Skeletal muscle tissue (tissue), 3 donors: ENCODE measurements at regions not wholly inside any gene's neighbourhood (a gene's known extent, or its start where the extent isn't known, plus 50 kb on each side); places are given as distances from the start of the nearest gene placed in this dataset.

Experiments used
- H3K27ac ChIP-seq: one replicate; pipeline ENCODE4 v1.7.0; 2013; ENCODE audit warnings: mild to moderate bottlenecking, low read depth, low read length, inconsistent platforms
- H3K27me3 ChIP-seq, 3 donors: one replicate each; pipeline ENCODE4 v1.7.0; 2013; ENCODE audit warnings: low read length in 3 of 3; ENCODE audit not compliant: control insufficient read depth in 3 of 3, insufficient read depth in 3 of 3
- H3K36me3 ChIP-seq, 3 donors: one replicate each; pipeline ENCODE4 v1.7.0; 2013; ENCODE audit warnings: low read length in 3 of 3; ENCODE audit not compliant: control insufficient read depth in 3 of 3, insufficient read depth in 3 of 3
- H3K4me1 ChIP-seq, 3 donors: one replicate each; pipeline ENCODE4 v1.7.0; 2013; ENCODE audit warnings: low read length in 3 of 3, mild to moderate bottlenecking in 3 of 3; ENCODE audit not compliant: control insufficient read depth in 3 of 3, insufficient read depth in 3 of 3
- H3K4me3 ChIP-seq, 3 donors: one replicate each; pipeline ENCODE4 v1.7.0; 2013; ENCODE audit warnings: low read length in 3 of 3
- H3K9ac ChIP-seq, 3 donors: one replicate each; pipeline ENCODE4 v1.7.0; 2013; ENCODE audit warnings: low read length in 3 of 3, mild to moderate bottlenecking in 3 of 3, moderate library complexity in 2 of 3, low read depth in 1 of 3
- H3K9me3 ChIP-seq, 3 donors: one replicate each; pipeline ENCODE4 v1.7.0; 2013; ENCODE audit warnings: low read length in 3 of 3; ENCODE audit not compliant: control insufficient read depth in 3 of 3
- donor health status: Osteomylitis.

GRCh38 chr14:82740547-82740946, 1206.9 kb upstream of the SEL1L start:
- no peak overlapping the region for H3K27ac ChIP-seq
- no peaks in the 10 kb centered on the region for H3K36me3 ChIP-seq
- no peaks in the 10 kb centered on the region for H3K4me1 ChIP-seq
- no peaks in the 10 kb centered on the region for H3K27me3 ChIP-seq
- no peak overlapping the region for H3K4me3 ChIP-seq
- H3K9me3 ChIP-seq = no peaks in the 10 kb centered on the region
- no peak overlapping the region for H3K9ac ChIP-seq

- H3K9ac ChIP-seq = no peak overlapping the region
- H3K4me1 ChIP-seq = no peaks in the 10 kb centered on the region
- no peaks in the 10 kb centered on the region for H3K36me3 ChIP-seq
- H3K4me3 ChIP-seq = no peak overlapping the region
- H3K27me3 ChIP-seq = no peaks in the 10 kb centered on the region
- H3K27ac ChIP-seq = no peak overlapping the region
- H3K9me3 ChIP-seq = no peaks in the 10 kb centered on the region
Measured at GRCh38 chr14:82755476-82755875, 1221.8 kb upstream of the SEL1L start.

GRCh38 chr14:82755923-82756322, 1222.3 kb upstream of the SEL1L start:
- H3K9ac ChIP-seq = no peak overlapping the region
- H3K36me3 ChIP-seq = no peaks in the 10 kb centered on the region
- no peaks in the 10 kb centered on the region for H3K27me3 ChIP-seq
- H3K9me3 ChIP-seq = no peaks in the 10 kb centered on the region
- no peaks in the 10 kb centered on the region for H3K4me1 ChIP-seq
- H3K27ac ChIP-seq = no peak overlapping the region
- H3K4me3 ChIP-seq = no peak overlapping the region

- Histone ChIP-seq H3K4me1 (no peaks in the 10 kb centered on the region), H3K9me3 (no peaks in the 10 kb centered on the region), H3K9ac (no peak overlapping the region), H3K36me3 (no peaks in the 10 kb centered on the region), H3K27ac (no peak overlapping the region), H3K27me3 (no peaks in the 10 kb centered on the region), H3K4me3 (no peak overlapping the region)
Measured at GRCh38 chr14:82757776-82758175, 1224.1 kb upstream of the SEL1L start.

GRCh38 chr14:82759656-82760055, 1226.0 kb upstream of the SEL1L start:
- H3K36me3 ChIP-seq = no peaks in the 10 kb centered on the region
- no peaks in the 10 kb centered on the region for H3K27me3 ChIP-seq
- H3K9ac ChIP-seq = no peak overlapping the region
- H3K4me3 ChIP-seq = no peak overlapping the region
- no peak overlapping the region for H3K27ac ChIP-seq
- H3K9me3 ChIP-seq = no peaks in the 10 kb centered on the region
- no peaks in the 10 kb centered on the region for H3K4me1 ChIP-seq

GRCh38 chr14:82766123-82766522, 1232.5 kb upstream of the SEL1L start:
- no peaks in the 10 kb centered on the region for H3K36me3 ChIP-seq
- no peak overlapping the region for H3K27ac ChIP-seq
- H3K9me3 ChIP-seq = no peaks in the 10 kb centered on the region
- H3K9ac ChIP-seq = no peak overlapping the region
- H3K4me3 ChIP-seq = no peak overlapping the region
- H3K4me1 ChIP-seq = no peaks in the 10 kb centered on the region
- H3K27me3 ChIP-seq = no peaks in the 10 kb centered on the region

- H3K36me3 ChIP-seq = no peaks in the 10 kb centered on the region
- H3K27me3 ChIP-seq = no peaks in the 10 kb centered on the region
- no peak overlapping the region for H3K4me3 ChIP-seq
- H3K4me1 ChIP-seq = no peaks in the 10 kb centered on the region
- no peak overlapping the region for H3K9ac ChIP-seq
- no peak overlapping the region for H3K27ac ChIP-seq
- no peaks in the 10 kb centered on the region for H3K9me3 ChIP-seq
Measured at GRCh38 chr14:82766996-82767395, 1233.3 kb upstream of the SEL1L start.

GRCh38 chr14:82776958-82777357, 1243.3 kb upstream of the SEL1L start:
- H3K9ac ChIP-seq = no peak overlapping the region
- H3K4me1 ChIP-seq = no peaks in the 10 kb centered on the region
- H3K36me3 ChIP-seq = no peaks in the 10 kb centered on the region
- no peak overlapping the region for H3K4me3 ChIP-seq
- H3K27me3 ChIP-seq = no peaks in the 10 kb centered on the region
- H3K27ac ChIP-seq = no peak overlapping the region
- H3K9me3 ChIP-seq = no peaks in the 10 kb centered on the region

GRCh38 chr14:82778008-82778590, 1244.4 kb upstream of the SEL1L start:
- Histone ChIP-seq H3K27me3 (no peaks in the 10 kb centered on the region), H3K4me3 (no peak overlapping the region), H3K27ac (no peak overlapping the region), H3K9ac (no peak overlapping the region), H3K36me3 (no peaks in the 10 kb centered on the region), H3K9me3 (no peaks in the 10 kb centered on the region), H3K4me1 (no peaks in the 10 kb centered on the region)

GRCh38 chr14:82778601-82779000, 1244.9 kb upstream of the SEL1L start:
- Histone ChIP-seq H3K4me1 (no peaks in the 10 kb centered on the region), H3K9me3 (no peaks in the 10 kb centered on the region), H3K27ac (no peak overlapping the region), H3K9ac (no peak overlapping the region), H3K27me3 (no peaks in the 10 kb centered on the region), H3K36me3 (no peaks in the 10 kb centered on the region), H3K4me3 (no peak overlapping the region)

- Histone ChIP-seq H3K27me3 (no peaks in the 10 kb centered on the region), H3K9me3 (no peaks in the 10 kb centered on the region), H3K9ac (no peak overlapping the region), H3K27ac (no peak overlapping the region), H3K4me1 (no peaks in the 10 kb centered on the region), H3K4me3 (no peak overlapping the region), H3K36me3 (no peaks in the 10 kb centered on the region)
Measured at GRCh38 chr14:82779301-82779700, 1245.6 kb upstream of the SEL1L start.
